Activated effector memory CD4-positive, alpha-beta T cell treated with anti-CD3 and anti-CD28 coated beads, Interleukin-2, amount 50 U/mL, for 16 hours (primary cell): ENCODE measurements at regions not wholly inside any gene's neighbourhood (a gene's known extent, or its start where the extent isn't known, plus 50 kb on each side); places are given as distances from the start of the nearest gene placed in this dataset.
"Not testable (repeated sequence)": the region's sequence is repeated elsewhere in the genome, so short reads cannot be mapped to it uniquely, and the experiment has no call there.

ENCODE experiments used
- DNase-seq: peaks from one replicate; pipeline ENCODE4 v3.0.0-alpha.2; 2020

DNA sequence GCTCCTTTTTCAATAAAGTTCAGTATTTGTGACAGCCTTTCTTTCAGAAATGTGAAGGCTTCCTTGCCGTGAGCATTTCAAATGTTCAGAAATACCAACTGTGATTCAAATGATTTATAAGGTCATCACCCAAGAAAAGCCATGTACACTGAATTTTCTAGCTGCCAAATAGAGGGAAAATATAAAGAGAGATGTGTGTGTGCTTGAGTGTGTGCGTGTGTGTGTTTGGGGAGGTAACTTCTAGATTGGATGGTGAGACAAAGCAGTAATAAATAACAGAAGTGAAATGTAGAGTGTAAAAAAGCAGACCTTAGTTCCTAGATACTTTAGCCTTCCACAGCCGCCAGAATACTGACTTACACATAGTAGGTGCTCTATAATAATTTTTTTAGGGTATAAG, 577.4 kb downstream of the TBL1XR1 start:
- DNase-seq: no peak

DNA sequence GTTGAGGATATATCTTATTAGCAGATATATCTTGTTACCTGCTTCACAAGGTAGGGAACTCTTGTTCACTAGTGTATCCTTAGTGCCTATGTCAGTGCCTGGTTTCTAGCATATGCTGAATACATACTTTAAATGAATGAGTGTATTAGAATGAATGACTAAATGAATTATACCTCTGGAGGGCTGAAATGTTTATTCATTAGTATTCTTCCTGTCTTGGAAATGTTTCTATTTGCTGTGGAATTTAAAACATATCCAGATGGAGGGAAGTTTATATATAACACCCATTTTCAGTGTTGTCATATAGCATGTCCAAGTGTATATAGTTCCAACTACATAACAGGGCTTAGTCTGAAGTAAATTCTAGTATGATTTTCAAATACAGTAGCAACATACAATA, 581.5 kb downstream of the TBL1XR1 start:
- no peak for DNase-seq

DNA sequence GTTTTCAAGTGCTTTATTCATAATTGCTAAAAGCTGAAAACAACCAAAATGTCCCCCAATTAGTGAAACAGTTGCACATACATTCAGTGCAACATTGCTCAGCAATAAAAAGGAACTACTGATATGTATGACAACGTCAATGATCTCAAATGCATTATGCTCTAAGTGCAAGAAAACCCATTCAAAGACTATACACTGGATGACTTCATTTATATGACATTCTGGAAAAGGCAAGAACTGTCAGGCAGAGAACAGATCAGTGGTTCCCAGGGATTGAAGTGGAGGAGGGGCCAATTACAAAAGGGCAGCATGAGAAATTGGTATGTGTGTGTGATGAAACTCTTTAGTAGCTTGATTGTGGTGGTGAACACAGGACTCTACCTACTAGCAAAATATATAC, 585.6 kb downstream of the TBL1XR1 start:
- DNase-seq: no peak

DNA sequence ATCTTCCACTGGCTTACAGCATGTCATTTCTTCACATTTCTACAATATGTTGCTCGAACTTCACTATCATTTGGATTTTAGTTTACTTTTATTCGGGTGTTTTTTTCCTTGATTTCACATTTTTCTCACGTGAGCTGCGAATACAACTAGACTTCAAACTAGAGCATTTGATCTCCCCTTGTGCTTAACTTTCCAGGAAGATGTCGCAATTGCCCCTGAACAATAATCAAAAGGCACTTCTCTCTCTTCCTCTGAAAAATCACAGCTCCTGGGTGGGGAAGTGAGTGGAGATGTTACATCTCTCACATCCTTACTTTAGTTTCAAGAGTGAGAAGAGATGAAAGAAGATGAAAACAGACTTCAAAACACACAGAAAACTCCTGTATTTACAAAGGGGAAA, 587.9 kb downstream of the TBL1XR1 start:
- no peak for DNase-seq

DNA sequence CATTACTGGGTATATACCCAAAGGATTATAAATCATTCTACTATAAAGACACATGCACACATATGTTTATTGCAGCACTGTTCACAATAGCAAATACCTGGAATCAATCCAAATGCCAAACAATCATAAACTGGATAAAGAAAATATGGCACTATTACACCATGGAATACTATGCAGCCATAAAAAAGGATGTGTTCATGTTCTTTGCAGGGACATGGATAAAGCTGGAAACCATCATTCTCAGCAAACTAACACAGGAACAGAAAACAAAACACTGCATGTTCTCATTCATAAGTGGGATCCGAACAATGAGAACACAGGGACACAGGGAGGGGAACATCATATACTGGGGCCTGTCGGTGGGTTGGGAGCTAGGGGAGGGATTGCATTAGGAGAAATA, 591.7 kb downstream of the TBL1XR1 start:
- not testable (repeated sequence) for DNase-seq

DNA sequence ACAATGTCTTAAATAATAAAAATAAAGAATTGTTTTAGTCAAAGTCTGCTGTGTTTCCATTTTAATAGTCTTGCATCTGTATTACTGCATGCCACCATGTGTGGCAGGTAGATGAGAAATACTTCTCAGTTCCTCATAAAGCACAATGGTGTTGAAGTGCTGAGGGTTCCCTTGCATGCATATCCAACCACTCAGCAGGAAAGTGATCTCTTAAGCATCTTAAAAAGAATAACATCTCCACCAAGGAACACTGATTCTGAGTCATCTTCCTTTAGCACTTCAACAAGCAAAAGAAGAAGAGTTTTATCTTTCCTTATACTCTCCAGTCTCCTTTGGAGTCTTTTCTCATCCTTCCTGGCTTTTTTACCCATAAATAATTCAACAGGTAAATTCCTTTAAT, 602.0 kb downstream of the TBL1XR1 start:
- DNase-seq: no peak

DNA sequence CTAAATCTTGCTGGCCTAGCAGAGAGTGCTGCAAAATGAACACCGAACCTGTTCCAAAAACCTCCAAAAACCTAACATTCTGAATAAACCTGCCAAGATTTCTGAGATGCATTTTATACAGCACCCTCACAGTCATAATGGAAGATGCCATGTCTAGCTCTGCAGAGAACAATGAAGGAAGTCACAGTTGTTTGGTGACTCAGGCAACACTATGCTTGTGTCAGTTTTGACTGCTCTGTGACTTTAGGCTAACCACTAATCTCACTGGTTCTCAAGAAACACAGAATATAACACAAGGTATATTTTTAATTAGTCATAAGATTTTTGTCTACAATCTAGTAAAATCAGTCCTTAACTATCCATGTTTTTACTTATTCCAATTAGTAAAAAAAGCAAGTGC, 606.6 kb downstream of the TBL1XR1 start:
- no peak for DNase-seq

DNA sequence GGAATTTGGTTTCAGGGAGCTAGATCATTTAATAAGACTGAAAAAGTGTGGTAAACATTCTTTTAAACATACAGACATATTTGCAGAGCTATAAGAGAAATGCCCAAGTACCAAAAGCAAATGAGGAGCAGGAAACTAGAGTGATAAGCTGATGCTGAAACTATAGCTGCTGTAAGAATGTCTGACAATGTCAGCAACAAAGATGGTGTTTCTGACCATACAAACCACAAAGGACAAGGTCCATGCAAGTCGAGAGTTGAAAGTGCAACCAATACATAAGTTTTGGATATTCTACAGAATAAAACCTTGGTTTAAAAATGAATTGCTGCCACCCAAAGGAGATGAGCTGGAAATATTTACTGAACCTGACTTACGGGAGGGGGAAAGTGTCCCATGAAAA, 610.2 kb downstream of the TBL1XR1 start:
- no peak for DNase-seq

DNA sequence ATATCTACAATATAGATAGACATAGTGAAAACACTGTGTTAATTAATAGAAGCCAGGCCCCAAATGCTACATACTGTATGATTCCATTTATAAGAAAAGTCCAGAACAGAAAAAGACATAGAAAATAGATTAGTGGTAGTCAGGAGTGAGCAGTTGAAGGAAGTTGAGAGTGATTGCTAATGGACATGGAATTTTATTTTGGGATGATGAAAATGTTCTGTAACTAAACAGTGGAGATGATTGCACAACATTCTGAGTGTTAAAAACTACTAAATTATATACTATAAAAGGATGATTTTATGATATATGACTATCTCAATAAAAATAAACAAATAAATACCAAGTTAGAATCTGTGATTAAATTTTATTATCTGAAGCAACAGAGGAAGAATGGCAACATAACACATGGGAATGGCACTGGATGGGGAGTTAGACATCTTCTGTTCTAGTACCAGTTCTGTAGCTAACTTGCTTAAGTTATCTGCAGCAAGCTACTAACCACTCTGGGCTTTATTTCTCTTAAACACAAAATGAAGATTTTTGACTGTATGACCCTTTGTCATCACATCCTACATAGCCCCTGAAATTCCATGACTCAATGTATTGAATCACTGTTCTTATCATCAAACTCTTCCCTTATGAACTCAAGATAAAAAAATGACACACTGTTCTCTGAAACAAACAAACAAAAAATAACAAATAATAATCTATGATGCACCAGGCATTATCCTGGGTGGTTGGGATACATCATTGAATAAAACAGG, 612.7 kb downstream of the TBL1XR1 start:
- DNase-seq: no peak

DNA sequence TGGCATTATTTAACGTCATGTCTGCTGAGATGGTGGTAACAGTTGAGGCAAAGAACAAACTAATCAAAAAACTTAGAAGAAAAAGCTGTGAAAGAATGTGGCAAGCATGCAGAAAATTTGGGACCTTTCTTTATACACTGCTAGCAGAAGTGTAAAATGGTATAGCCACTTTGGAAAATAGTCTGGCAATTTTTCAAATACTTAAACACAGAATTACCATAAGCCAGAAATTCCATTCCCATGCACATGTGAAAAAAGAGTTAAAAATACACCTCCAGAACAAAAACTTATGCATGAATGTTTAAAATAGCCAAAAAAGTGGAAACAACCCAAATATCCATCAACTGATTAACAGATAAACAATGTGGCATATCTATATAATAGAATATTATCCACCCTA, 613.3 kb downstream of the TBL1XR1 start:
- no peak for DNase-seq

DNA sequence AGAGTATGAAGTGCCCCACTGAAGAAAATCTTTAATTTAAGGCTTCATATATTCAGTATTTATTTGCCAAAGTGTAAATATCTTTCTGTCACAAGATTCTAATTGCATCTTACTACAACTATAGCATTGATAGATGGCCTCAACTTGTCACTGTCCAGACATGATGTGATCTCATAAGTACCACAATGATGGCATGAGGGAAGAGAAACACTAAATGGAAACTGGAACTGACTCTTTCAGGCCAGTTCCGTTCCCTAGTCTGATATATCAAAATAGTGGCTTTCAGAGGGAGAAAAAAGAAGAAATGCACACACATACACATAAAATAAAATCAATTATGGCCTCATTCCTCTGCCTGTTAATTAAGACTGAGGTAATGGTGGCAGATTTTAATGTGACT, 615.7 kb downstream of the TBL1XR1 start:
- DNase-seq: no peak

DNA sequence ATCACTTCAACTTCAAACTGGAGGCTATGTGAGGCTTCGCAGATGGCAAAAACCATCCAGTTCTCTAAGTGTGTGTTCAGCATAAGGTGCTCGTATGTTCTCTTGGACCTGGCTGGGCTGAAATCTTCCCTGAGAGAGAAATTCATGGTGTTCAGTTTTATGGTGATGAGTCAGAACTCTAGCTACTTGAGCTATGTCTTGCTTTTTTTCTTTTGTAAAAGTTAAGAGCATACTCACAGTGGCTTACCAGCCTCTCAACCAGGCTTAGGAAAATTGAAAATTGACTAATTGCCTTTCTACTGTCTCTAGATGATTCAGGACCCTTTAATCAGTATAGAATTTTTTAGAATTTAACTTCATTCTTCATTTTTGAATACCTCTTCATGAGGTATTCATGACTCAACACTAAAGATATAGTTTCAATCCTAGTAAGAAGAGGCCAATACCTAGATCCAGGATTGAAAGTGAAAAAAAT, 617.5 kb downstream of the TBL1XR1 start:
- no peak for DNase-seq

DNA sequence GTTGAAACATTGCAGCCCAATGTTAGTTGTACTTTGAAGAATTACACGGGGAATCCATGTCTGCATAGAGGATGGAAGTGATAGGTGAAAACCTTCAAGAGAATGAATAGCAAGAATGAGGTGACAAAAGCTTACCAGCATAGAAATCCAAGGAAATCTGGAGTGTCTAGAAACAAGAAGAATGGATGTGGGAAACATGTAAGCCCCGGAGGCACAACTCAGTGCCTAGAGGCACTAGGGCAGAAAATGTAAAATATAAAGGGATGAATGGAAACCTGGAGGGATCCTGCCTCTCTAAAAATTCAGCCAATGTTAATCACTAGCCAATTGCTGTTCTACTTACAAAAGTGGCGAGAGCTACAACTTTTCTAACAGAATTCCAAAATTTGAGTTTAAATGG, 619.0 kb downstream of the TBL1XR1 start:
- no peak for DNase-seq

DNA sequence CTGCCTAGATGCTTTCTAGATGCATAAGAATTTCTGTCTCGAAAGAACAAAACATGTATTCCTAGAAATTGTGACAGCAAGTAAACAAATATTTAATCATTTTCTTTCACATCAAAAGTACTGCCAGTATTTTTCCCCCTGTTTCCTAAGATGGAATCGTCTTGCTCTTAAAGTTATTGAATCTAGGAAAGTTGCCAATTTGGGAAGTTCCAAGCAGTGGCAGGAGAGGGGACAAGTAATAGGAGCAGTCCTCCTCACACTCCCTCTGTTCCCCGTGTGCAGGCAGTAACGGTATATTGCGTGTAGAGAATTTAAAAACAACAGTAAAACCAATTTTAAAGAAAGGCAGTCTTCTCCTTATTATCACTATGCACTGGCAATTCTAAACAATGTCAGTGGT, 619.8 kb downstream of the TBL1XR1 start:
- no peak for DNase-seq

DNA sequence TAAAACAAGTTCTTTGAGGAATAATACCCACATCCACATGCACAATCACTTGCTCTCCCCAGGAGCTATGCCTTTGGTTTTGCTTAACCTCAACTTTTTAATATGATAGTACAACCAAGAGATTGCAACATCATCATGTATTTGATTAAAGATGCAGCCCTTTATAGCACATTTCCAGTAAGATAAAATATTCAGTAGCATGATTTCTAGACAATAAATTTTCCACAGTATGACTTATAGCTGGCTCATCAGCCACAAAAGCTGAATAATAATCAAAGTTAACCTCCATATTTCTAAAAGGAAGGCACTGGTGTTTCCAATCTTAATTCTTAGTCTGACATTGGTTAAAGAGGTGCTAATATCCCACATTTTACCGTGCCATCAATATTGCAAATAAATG, 622.5 kb downstream of the TBL1XR1 start:
- no peak for DNase-seq

DNA sequence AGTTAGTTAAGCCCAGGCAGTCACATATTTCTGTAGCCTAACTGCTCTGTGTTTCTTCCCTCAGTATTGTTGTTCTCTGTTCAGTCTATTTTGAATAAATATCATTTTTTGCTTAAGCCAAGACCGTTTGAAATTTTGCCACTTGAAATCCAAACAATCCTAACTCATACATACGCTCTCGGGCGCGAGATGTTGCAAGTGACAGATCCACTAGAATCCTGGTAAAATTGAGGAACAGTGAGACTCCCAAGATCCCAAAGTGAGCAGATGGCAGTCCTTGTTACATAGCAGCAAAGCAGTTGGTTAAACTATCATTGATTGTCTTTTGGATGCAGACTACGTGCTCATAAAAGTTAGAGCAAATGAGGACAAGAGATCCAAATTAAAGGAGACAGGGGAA, 625.4 kb downstream of the TBL1XR1 start:
- DNase-seq: no peak

DNA sequence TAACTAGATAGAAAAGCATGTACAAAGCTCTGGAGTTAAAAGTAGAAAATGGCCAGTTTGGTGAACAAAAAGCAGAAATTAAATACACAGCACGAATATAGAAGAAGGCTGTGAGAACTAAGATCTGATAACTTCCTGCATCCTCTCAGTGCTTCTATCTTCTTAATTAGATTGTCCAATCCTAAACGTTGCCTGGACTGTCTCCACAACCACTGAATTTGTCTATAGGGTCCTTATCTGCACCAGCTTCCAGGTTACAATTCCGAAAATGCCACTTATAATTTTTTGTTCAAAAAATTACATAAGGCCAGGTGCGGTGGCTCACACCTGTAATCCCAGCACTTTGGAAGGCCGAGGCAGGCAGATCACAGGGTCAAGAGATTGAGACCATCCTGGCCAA, 626.3 kb downstream of the TBL1XR1 start:
- no peak for DNase-seq

DNA sequence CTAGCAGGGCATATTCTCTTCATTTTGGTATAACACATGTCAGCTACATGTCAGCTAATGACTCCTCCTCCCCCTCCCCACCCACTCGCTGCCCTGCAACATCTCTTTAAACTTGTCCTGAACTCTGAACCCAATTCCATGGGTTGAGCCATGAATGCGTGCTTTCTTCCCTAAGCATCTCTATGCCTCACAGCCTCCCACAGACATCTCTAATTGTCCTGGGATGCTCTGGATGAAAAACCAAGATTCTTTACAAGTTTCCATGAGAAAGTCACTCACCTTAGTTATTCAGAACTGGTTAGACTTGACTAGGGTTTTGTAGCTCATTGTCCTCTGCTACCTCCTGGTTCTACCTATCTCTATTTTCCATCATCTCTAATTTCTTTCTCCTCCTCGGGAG, 629.1 kb downstream of the TBL1XR1 start:
- no peak for DNase-seq

DNA sequence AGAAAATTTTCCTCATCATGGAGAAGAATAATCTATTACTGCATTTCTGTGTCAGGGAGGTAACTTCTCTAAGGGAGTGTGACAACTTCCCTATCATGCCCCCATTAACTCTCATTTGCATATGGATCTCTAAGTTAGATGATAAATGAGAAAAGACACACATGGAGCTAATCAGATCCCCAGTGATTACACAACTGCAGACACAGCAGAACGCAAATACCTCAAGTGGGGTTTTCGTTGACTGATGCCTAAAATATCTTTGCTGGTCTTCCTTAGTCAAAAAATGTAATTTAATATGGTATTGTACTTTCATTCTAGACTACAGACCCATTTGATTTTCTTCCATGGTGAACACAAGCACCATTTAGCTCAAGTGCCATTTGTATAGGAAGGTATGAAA, 630.5 kb downstream of the TBL1XR1 start:
- DNase-seq: no peak

DNA sequence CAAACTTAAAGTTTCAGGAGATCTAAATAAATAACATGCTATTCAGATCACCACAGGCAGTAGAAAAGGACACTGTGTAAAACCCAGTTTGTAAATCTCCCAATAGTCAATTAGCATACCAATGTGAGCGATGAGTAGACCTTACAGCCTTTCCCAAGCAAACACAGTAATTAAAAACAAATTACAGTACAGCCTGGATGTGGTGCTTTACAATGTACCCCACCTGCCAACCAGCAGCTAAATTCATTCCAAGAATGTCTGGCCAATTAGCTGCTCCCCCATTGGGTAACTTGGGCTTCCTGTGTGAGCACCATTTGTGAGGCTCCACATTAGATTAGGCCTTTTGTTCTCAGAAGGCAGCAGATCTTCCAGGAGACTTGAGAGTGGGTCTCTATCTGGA, 635.0 kb downstream of the TBL1XR1 start:
- DNase-seq: no peak

DNA sequence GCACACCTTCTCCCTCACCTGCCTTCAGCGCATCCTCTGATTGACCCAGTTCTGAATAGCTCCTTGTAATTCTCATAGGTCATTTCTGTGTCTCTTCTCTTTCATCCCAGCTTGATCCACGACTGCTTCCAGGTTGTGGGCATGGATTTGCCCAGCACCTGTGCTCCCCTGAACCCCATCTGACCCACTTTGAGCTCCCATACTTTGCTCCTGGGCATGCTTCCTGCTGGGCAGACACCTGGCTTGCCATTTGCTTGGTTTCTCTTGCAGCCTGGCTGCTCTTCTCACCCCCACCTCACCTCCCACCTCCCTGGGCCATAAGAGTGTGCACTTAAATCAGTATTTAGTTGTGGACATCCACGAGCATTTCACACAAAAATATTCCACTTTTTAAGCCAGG, 635.5 kb downstream of the TBL1XR1 start:
- DNase-seq: no peak

DNA sequence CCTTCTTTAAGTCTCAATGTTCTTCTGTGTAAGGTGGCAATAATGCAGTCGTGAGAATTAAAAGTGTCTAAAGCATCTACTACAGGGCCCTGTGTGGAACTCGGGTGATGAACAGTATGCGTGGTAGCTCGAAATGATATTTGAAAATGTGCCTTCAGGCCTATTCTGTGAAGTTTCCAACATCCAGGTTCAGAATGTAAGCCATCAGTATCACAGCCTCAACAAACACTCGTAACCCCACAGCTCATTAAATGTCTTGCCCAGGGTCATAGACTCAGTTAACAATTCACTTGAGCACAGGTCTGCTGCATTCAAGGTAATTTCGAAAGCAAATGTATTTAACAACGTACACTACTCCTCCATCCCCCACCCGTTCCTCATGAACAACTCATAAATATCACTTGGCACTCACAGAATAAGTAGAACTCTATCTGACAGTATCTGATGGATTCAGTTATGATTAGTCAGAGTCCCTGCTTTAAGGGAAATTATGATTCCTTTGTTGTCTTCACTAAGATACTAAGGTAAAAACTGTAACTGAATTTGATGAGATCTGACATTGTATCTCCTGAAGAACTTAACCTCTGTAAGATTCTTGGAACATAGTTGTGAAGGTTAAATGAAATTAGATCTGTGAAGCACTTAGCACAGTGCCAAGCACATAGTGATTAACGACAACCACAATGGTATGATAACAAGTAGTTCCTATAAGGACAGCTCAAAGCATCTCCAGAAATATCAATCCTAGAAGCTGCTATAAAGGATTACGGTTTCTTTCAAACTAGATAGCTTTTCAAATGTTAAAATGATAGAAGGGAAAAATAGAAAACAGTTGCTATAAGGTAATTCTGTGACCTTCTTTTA, 642.3 kb downstream of the TBL1XR1 start:
- DNase-seq: no peak

DNA sequence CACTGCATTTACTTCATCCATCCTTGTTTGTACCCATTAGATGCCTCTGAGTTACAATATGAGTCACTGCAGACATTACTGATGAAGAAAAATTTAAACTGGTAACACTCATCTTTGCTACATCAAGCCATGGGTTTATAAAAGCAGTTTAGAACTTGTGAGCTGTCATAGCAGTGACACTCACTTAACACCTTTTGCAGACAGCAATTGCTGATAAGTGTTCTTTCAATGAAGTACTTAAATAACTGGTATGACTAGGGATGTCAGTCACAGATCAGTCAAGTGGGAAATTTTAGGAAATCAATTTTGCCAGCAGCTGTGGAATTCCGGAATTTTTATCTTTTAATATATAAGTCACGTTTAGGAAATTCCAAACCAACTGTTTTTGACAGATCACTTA, 643.0 kb downstream of the TBL1XR1 start:
- DNase-seq: no peak

DNA sequence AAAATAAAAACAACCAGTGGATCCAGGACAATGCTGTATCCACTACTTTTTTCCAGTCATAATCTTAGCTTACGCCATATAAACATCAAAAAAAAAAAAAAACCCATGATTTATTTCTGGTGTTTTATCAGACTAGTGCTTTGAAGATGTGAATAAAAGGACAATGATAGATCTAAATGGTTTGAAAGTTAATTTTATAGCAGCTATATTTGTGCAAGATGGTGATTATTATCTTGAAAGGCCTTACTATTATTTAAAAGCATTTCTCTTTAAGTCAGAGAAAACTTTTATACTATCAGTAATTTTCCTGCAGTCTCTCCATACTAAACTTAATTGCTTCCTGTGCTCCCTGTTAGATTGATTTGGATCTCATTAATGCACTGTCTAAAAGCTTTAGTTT, 670.3 kb downstream of the TBL1XR1 start:
- DNase-seq: no peak
